ENCODE measurements at regions not wholly inside any gene's neighbourhood (a gene's known extent, or its start where the extent isn't known, plus 50 kb on each side); places are given as distances from the start of the nearest gene placed in this dataset.
"Not testable (repeated sequence)": the region's sequence is repeated elsewhere in the genome, so short reads cannot be mapped to it uniquely, and the experiment has no call there.

DNA sequence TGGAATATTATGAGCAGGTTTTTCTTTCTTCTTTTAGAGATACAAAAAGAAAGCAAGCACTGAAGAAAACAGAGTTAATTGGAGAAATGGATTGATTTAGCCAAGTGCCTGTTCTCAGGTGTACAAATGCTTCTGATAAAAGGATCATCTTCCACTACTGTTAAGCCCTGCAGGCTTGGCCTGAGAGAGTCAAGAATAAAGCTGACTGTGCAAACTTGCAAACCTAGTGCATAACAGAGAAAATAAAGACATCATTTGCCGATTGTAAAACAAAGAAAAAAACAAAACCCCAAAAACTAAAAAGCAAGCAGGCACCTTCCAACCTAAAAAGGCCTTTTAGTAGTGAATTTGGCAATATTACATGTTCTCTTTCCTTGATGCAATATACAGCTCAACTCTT is 78.0 kb upstream of the CCDC80 start:
- no peaks in the 10 kb centered on the region for H3K27me3 ChIP-seq (ENCODE audit: control insufficient read depth in 1 of 2, insufficient read depth in 2 of 2, low read length in 2 of 2)
- H3K4me3 ChIP-seq (ENCODE audit: low read depth in 1 of 2, low read length in 2 of 2), result no peak overlapping the region
- 53 to 69% methylated on average over 1 of the region's 1 CpG for WGBS, 2 donors
- no peaks in the 10 kb centered on the region for H3K9me3 ChIP-seq (ENCODE audit: control insufficient read depth in 2 of 2, insufficient read depth in 1 of 2, low read depth in 1 of 2, low read length in 1 of 2)
- H3K27ac ChIP-seq (ENCODE audit: low read depth in 2 of 2, low read length in 1 of 2), result peak overlapping the region; percentile 44 to 45
- no peaks in the 10 kb centered on the region for H3K36me3 ChIP-seq (ENCODE audit: control insufficient read depth in 2 of 2, insufficient read depth in 2 of 2, low read length in 1 of 2)
- H3K4me1 ChIP-seq (ENCODE audit: control insufficient read depth in 2 of 2, insufficient read depth in 2 of 2, low read length in 1 of 2), result no peaks in the 10 kb centered on the region

DNA sequence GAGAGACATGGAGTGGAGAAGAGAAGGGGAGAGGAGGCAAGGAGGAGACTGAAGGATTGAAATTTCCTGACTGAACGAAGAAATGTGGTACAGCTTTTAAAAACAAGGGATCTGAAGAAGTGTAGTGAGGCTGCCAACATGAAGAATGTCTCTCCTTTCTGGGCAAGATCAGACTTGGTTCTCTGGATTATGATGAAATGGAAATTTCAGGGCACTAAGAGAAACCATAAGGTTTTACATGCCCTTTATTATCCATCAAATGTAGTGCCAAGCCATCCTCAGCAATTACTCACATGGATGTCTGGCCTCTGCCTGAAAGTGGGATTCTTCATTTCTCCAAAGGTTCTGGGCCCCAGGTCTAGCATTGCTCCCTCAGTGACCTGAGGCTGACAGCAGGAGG is 77.6 kb upstream of the CCDC80 start:
- 36 to 43% methylated on average over 1 of the region's 1 CpG for WGBS, 2 donors
- H3K27me3 ChIP-seq (ENCODE audit: control insufficient read depth in 1 of 2, insufficient read depth in 2 of 2, low read length in 2 of 2), result no peaks in the 10 kb centered on the region
- no peaks in the 10 kb centered on the region for H3K36me3 ChIP-seq (ENCODE audit: control insufficient read depth in 2 of 2, insufficient read depth in 2 of 2, low read length in 1 of 2)
- no peaks in the 10 kb centered on the region for H3K4me1 ChIP-seq (ENCODE audit: control insufficient read depth in 2 of 2, insufficient read depth in 2 of 2, low read length in 1 of 2)
- H3K9me3 ChIP-seq (ENCODE audit: control insufficient read depth in 2 of 2, insufficient read depth in 1 of 2, low read depth in 1 of 2, low read length in 1 of 2), result no peaks in the 10 kb centered on the region
- no peak overlapping the region for H3K4me3 ChIP-seq (ENCODE audit: low read depth in 1 of 2, low read length in 2 of 2)
- peak overlapping the region; percentile 44 to 45 for H3K27ac ChIP-seq (ENCODE audit: low read depth in 2 of 2, low read length in 1 of 2)

DNA sequence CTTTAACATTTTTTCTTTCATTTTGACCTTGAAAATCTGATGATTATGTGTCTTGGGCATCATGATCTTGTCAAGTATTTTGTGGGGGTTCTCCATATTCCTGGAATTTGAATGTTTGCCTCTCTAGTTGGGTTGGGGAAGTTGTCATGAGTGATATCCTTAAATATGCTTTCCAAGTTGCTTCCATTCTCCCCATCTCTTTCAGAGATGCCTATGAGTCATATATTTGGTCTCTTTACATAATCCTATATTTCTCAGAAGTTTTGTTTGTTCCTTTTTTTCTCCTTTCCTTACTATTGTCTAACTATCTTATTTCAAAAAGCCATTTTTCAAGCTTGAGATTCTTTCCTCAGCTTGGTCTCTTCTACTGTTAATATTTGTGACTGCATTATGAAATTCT is 69.0 kb upstream of the CCDC80 start:
- Histone ChIP-seq H3K4me1 (ENCODE audit: control insufficient read depth in 2 of 2, insufficient read depth in 2 of 2, low read length in 1 of 2) (no peaks in the 10 kb centered on the region), H3K36me3 (ENCODE audit: control insufficient read depth in 2 of 2, insufficient read depth in 2 of 2, low read length in 1 of 2) (no peaks in the 10 kb centered on the region), H3K4me3 (ENCODE audit: low read depth in 1 of 2, low read length in 2 of 2) (no peak overlapping the region), H3K27me3 (ENCODE audit: control insufficient read depth in 1 of 2, insufficient read depth in 2 of 2, low read length in 2 of 2) (no peaks in the 10 kb centered on the region), H3K27ac (ENCODE audit: low read depth in 2 of 2, low read length in 1 of 2) (no peak overlapping the region), H3K9me3 (ENCODE audit: control insufficient read depth in 2 of 2, insufficient read depth in 1 of 2, low read depth in 1 of 2, low read length in 1 of 2) (no peaks in the 10 kb centered on the region)

DNA sequence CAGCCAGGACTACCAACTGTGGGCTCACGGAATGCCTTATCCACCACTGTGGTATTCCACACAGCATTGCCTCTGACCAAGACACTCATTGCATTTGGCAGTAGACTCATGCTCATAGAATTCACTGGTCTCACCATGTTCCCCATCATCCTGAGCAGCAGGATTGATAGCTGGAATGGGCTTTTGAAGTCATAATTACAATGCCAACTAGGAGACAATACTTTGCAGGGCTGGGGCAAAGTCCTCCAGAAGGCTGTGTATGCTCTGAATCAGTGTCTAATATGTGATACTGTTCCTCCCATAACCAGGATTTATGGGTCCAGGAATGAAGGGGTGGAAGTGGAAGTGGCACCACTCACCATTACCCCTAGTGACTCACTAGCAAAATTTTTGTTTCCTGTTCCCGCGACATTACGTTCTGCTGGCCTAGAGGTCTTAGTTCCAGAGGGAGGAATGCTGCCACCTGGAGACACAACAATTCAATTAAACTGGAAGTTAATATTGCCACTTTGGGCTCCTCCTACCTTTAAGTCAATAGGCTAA is 58.6 kb upstream of the CCDC80 start:
- Histone ChIP-seq H3K27ac (ENCODE audit: low read depth in 2 of 2, low read length in 1 of 2) (no peak overlapping the region), H3K4me1 (ENCODE audit: control insufficient read depth in 2 of 2, insufficient read depth in 2 of 2, low read length in 1 of 2) (no peaks in the 10 kb centered on the region), H3K9me3 (ENCODE audit: control insufficient read depth in 2 of 2, insufficient read depth in 1 of 2, low read depth in 1 of 2, low read length in 1 of 2) (no peaks in the 10 kb centered on the region), H3K4me3 (ENCODE audit: low read depth in 1 of 2, low read length in 2 of 2) (no peak overlapping the region), H3K36me3 (ENCODE audit: control insufficient read depth in 2 of 2, insufficient read depth in 2 of 2, low read length in 1 of 2) (no peaks in the 10 kb centered on the region), H3K27me3 (ENCODE audit: control insufficient read depth in 1 of 2, insufficient read depth in 2 of 2, low read length in 2 of 2) (no peaks in the 10 kb centered on the region)
- WGBS, 2 donors, result 75 to 76% methylated on average over 4 of the region's 4 CpGs

DNA sequence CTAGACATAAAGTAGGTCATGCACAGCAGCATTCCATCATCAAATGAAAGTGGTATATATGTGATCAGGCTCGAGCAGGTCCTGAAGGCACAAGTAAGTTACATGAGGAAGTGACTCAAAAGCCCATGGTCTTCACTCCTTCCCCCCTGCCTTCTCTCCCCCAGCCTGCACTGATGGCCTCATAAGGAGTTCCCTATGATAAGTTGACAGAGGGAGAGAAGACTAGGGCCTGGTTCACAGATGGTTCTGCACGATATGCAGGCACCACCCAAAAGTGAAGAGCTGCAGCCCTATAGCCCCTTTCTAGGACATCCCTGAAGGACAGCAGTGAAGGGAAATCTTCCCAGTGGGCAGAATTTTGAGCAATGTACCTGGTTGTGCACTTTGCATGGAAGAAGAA is 57.5 kb upstream of the CCDC80 start:
- WGBS, 2 donors, result 80 to 91% methylated on average over 2 of the region's 2 CpGs
- not testable (repeated sequence) for H3K9me3 ChIP-seq (ENCODE audit: control insufficient read depth in 2 of 2, insufficient read depth in 1 of 2, low read depth in 1 of 2, low read length in 1 of 2); H3K4me1 ChIP-seq (ENCODE audit: control insufficient read depth in 2 of 2, insufficient read depth in 2 of 2, low read length in 1 of 2); H3K27ac ChIP-seq (ENCODE audit: low read depth in 2 of 2, low read length in 1 of 2); H3K27me3 ChIP-seq (ENCODE audit: control insufficient read depth in 1 of 2, insufficient read depth in 2 of 2, low read length in 2 of 2); H3K4me3 ChIP-seq (ENCODE audit: low read depth in 1 of 2, low read length in 2 of 2); H3K36me3 ChIP-seq (ENCODE audit: control insufficient read depth in 2 of 2, insufficient read depth in 2 of 2, low read length in 1 of 2)

DNA sequence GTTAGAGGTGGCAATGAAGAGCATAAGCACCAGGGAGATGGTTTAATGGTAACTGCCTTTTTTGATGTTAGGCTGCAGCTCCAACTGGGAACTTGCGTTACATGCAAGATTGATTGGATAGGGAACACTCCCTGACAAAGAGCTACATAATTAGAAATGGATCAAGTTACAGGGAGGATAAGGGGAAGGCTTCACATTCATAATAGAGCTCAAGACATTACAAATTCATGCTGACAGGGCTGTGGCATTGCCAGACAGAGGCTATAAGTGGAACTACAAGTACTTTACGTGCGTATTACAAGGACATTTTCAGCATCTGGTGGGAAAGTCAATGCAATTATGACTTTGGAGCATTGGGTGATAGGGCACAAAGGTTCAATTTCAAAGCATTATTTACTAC is 55.3 kb upstream of the CCDC80 start:
- H3K27me3 ChIP-seq (ENCODE audit: control insufficient read depth in 1 of 2, insufficient read depth in 2 of 2, low read length in 2 of 2); H3K4me3 ChIP-seq (ENCODE audit: low read depth in 1 of 2, low read length in 2 of 2); H3K4me1 ChIP-seq (ENCODE audit: control insufficient read depth in 2 of 2, insufficient read depth in 2 of 2, low read length in 1 of 2); H3K9me3 ChIP-seq (ENCODE audit: control insufficient read depth in 2 of 2, insufficient read depth in 1 of 2, low read depth in 1 of 2, low read length in 1 of 2); H3K36me3 ChIP-seq (ENCODE audit: control insufficient read depth in 2 of 2, insufficient read depth in 2 of 2, low read length in 1 of 2): not testable (repeated sequence)
- 47 to 58% methylated on average over 3 of the region's 3 CpGs for WGBS, 2 donors
- peak overlapping the region in 1 of 2 donors; percentile 0 for H3K27ac ChIP-seq (ENCODE audit: low read depth in 2 of 2, low read length in 1 of 2)

DNA sequence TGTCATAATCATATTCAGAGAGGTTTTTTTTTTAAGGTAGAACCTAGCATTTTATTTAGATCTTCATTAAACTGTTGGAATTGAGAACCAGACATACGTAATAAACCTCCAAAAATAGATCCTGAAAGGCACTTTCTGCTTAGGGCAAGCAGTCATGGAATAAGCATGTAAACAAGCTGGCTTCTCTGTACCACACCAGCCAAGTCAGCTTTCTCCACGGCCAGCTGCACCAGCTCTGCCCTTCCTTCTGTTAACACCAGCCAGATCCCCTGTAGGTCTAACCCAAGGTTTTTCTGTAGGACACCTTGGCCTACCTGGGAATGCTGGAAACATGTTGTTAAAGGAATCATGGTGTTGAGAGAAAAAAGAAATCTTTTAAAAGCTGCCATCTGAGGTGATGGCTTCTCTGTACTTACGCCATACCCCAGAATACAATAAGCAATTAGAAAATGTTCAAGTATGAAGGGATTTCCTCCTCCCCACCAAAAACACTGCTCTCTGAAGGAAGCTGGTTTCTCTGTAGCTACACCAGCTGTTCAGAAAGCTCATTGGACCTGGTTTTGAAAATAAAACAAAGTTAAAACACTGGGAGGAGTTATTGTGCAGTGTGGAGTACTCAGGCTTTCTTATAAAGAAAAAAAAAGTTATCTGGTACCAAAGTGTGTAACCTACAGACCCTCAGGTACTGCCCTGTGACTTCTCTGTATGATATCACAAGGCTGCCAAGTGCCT is 54.6 kb upstream of the CCDC80 start:
- peak overlapping the region in 1 of 2 donors; percentile 0 for H3K27ac ChIP-seq (ENCODE audit: low read depth in 2 of 2, low read length in 1 of 2)
- not testable (repeated sequence) for H3K4me3 ChIP-seq (ENCODE audit: low read depth in 1 of 2, low read length in 2 of 2); H3K27me3 ChIP-seq (ENCODE audit: control insufficient read depth in 1 of 2, insufficient read depth in 2 of 2, low read length in 2 of 2); H3K9me3 ChIP-seq (ENCODE audit: control insufficient read depth in 2 of 2, insufficient read depth in 1 of 2, low read depth in 1 of 2, low read length in 1 of 2); H3K4me1 ChIP-seq (ENCODE audit: control insufficient read depth in 2 of 2, insufficient read depth in 2 of 2, low read length in 1 of 2); H3K36me3 ChIP-seq (ENCODE audit: control insufficient read depth in 2 of 2, insufficient read depth in 2 of 2, low read length in 1 of 2)
- WGBS, 2 donors, result 49 to 51% methylated on average over 3 of the region's 3 CpGs

DNA sequence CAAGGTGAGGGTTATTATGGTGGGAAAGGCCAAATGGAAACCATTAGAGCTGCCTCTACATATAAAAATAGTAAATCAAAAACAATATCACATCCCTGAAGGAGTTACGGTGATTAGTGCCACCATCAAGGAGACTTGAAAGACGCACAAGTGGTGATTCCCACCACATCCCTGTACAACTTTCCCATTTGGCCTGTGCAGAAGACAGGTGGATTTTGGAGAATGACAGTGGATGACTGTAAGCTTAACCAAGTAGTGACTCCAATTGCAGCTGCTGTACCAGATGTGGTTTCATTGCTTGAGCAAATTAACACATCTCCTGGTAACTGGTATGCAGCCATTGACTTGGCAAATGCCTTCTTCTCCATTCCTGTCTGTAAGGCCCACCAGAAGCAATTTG is 54.0 kb upstream of the CCDC80 start:
- not testable (repeated sequence) for H3K36me3 ChIP-seq (ENCODE audit: control insufficient read depth in 2 of 2, insufficient read depth in 2 of 2, low read length in 1 of 2); H3K27ac ChIP-seq (ENCODE audit: low read depth in 2 of 2, low read length in 1 of 2); H3K4me1 ChIP-seq (ENCODE audit: control insufficient read depth in 2 of 2, insufficient read depth in 2 of 2, low read length in 1 of 2); H3K4me3 ChIP-seq (ENCODE audit: low read depth in 1 of 2, low read length in 2 of 2); H3K27me3 ChIP-seq (ENCODE audit: control insufficient read depth in 1 of 2, insufficient read depth in 2 of 2, low read length in 2 of 2); H3K9me3 ChIP-seq (ENCODE audit: control insufficient read depth in 2 of 2, insufficient read depth in 1 of 2, low read depth in 1 of 2, low read length in 1 of 2)
- WGBS, 2 donors, result 91 to 97% methylated on average over 2 of the region's 2 CpGs

DNA sequence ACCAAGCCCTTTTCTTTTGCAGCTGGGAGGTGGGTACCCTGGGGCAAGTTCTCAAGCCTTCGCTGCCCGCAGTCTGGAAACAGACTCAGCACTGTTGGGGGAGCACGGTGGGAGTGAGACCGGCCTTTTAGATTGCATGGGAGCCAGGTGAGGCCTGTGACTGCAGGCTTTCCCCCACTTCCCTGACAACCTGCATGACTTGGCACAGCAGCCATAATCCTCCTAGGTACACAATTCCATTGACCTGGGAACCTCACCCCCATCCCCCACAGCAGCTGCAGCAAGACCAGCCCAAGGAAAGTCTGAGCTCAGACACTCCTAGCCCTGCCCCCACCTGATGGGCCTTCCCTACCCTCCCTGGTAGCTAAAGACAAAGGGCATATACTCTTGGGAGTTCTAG is 52.2 kb upstream of the CCDC80 start:
- H3K4me3 ChIP-seq (ENCODE audit: low read depth in 1 of 2, low read length in 2 of 2), result no peak overlapping the region
- no peaks in the 10 kb centered on the region for H3K9me3 ChIP-seq (ENCODE audit: control insufficient read depth in 2 of 2, insufficient read depth in 1 of 2, low read depth in 1 of 2, low read length in 1 of 2)
- no peak overlapping the region for H3K27ac ChIP-seq (ENCODE audit: low read depth in 2 of 2, low read length in 1 of 2)
- no peaks in the 10 kb centered on the region for H3K27me3 ChIP-seq (ENCODE audit: control insufficient read depth in 1 of 2, insufficient read depth in 2 of 2, low read length in 2 of 2)
- WGBS, 2 donors, result 92 to 94% methylated on average over 4 of the region's 4 CpGs
- peaks cover 0 to 3% of the 10 kb centered on the region in 2 donors for H3K4me1 ChIP-seq (ENCODE audit: control insufficient read depth in 2 of 2, insufficient read depth in 2 of 2, low read length in 1 of 2)
- H3K36me3 ChIP-seq (ENCODE audit: control insufficient read depth in 2 of 2, insufficient read depth in 2 of 2, low read length in 1 of 2), result no peaks in the 10 kb centered on the region
